Coronary artery (tissue), 2 donors: ENCODE measurements at regions not wholly inside any gene's neighbourhood (a gene's known extent, or its start where the extent isn't known, plus 50 kb on each side); places are given as distances from the start of the nearest gene placed in this dataset.

Experiments used
- DNase-seq: peaks from one replicate; pipeline ENCODE4 v3.0.0-alpha.2; 2017; ENCODE audit warnings: low spot score
- H3K27ac ChIP-seq, 2 donors: fragments of 200-600 bp; sonication (generic); one replicate each; pipeline ENCODE4 v1.5.1; 2016 to 2019
- H3K4me3 ChIP-seq: fragments of 200-600 bp; sonication (generic); 2 replicates; pipeline ENCODE4 v1.5.1; 2016; ENCODE audit warnings: mild to moderate bottlenecking, moderate library complexity
- CTCF ChIP-seq: fragments of 200-600 bp; sonication (generic); IDR thresholded peaks from one replicate; pipeline ENCODE4 v1.5.1; 2019; ENCODE audit warnings: antibody characterized with exemption

GRCh38 chrX:113455582-113455981 lies 615.0 kb upstream of the AMOT start:
- no peak for TF ChIP-seq CTCF
- Histone ChIP-seq H3K27ac (no peak overlapping the region), H3K4me3 (no peak overlapping the region)
- no peak for DNase-seq

- TF ChIP-seq CTCF, result no peak
- H3K4me3 ChIP-seq, result no peak overlapping the region
- no peak for DNase-seq
- no peak overlapping the region for H3K27ac ChIP-seq
Observed at GRCh38 chrX:113429011-113429410, 588.4 kb upstream of the AMOT start.

- TF ChIP-seq CTCF, result no peak
- Histone ChIP-seq H3K27ac (no peak overlapping the region), H3K4me3 (no peak overlapping the region)
- no peak for DNase-seq
Observed at GRCh38 chrX:113422323-113422722, 581.7 kb upstream of the AMOT start.

GRCh38 chrX:113421432-113421831 lies 580.8 kb upstream of the AMOT start:
- TF ChIP-seq CTCF, result no peak
- H3K27ac ChIP-seq, result no peak overlapping the region
- DNase-seq, result no peak
- no peak overlapping the region for H3K4me3 ChIP-seq

GRCh38 chrX:113412106-113412505 lies 571.5 kb upstream of the AMOT start:
- no peak for DNase-seq
- no peak overlapping the region for H3K27ac ChIP-seq
- TF ChIP-seq CTCF, result no peak

GRCh38 chrX:113408843-113409242 lies 568.2 kb upstream of the AMOT start:
- no peak overlapping the region for H3K27ac ChIP-seq
- no peak overlapping the region for H3K4me3 ChIP-seq
- no peak for DNase-seq
- TF ChIP-seq CTCF, result no peak

More at GRCh38 chrX:113412106-113412505, 571.5 kb upstream of the AMOT start:
- H3K4me3 ChIP-seq, result no peak overlapping the region

- no peak overlapping the region for H3K27ac ChIP-seq
- no peak for TF ChIP-seq CTCF
- DNase-seq, result no peak
- no peak overlapping the region for H3K4me3 ChIP-seq
Observed at GRCh38 chrX:113400193-113400704, 559.6 kb upstream of the AMOT start.
